IMR-90 (cell line): ENCODE measurements at regions not wholly inside any gene's neighbourhood (a gene's known extent, or its start where the extent isn't known, plus 50 kb on each side); places are given as distances from the start of the nearest gene placed in this dataset.
"Not testable (repeated sequence)": the region's sequence is repeated elsewhere in the genome, so short reads cannot be mapped to it uniquely, and the experiment has no call there.

ENCODE experiments used
- ATAC-seq: fragments of 200-7000 bp; cut with Tn5 transposase; 2 replicates; pipeline ENCODE4 v1.9.1; 2020; ENCODE audit warnings: low read depth, mild to moderate bottlenecking, moderate library complexity
- BruUV-seq: library from RNA; stranded (reverse); fragments of 400-500 nt; replicated peaks from 2 replicates; lab custom pipeline; 2021; lab: Mats Ljungman, UMichigan
- CTCF ChIA-PET: fragments of 300-600 bp; formaldehyde crosslinking; extraction: SDS; loops from one replicate; lab custom pipeline; 2021; ENCODE audit warnings: antibody characterized with exemption; lab: Yijun Ruan, JAX
- POLR2A ChIA-PET: fragments of 300-600 bp; sonication (Branson Sonifier 250); formaldehyde crosslinking; loops from one replicate; lab custom pipeline; 2022; ENCODE audit warnings: antibody characterized with exemption; ENCODE audit not compliant: unreplicated experiment; lab: Charles Lee
- DNase-seq: peaks from one replicate; pipeline ENCODE4 v3.0.0; 2013
- H2AFZ ChIP-seq: replicated peaks from 2 replicates; pipeline ENCODE3; 2013; ENCODE audit warnings: low read length, mild to moderate bottlenecking; ENCODE audit not compliant: poor library complexity
- H2AK5ac ChIP-seq: 2 replicates; pipeline ENCODE4 v1.6.1; 2013; ENCODE audit warnings: low read depth, low read length, inconsistent platforms
- H2AK9ac ChIP-seq: replicated peaks from 2 replicates; pipeline ENCODE3; 2013; ENCODE audit warnings: mild to moderate bottlenecking, low read depth, low read length, moderate library complexity; ENCODE audit not compliant: poor library complexity
- H2BK120ac ChIP-seq: 2 replicates; pipeline ENCODE4 v1.6.1; 2013; ENCODE audit warnings: low read depth, low read length, inconsistent platforms
- H2BK15ac ChIP-seq: 3 replicates; pipeline ENCODE4 v1.6.1; 2013; ENCODE audit warnings: low read depth, low read length, inconsistent platforms
- H2BK20ac ChIP-seq: 2 replicates; pipeline ENCODE4 v1.6.1; 2013; ENCODE audit warnings: low read depth, mild to moderate bottlenecking, inconsistent platforms, low read length, moderate library complexity
- H2BK5ac ChIP-seq: 2 replicates; pipeline ENCODE4 v1.6.1; 2013; ENCODE audit warnings: mild to moderate bottlenecking, low read depth, low read length, inconsistent platforms; ENCODE audit not compliant: poor library complexity, severe bottlenecking
- H3K14ac ChIP-seq: replicated peaks from 2 replicates; pipeline ENCODE4 v1.6.1; 2013; ENCODE audit warnings: low read depth, low read length, inconsistent platforms
- H3K18ac ChIP-seq: 2 replicates; pipeline ENCODE4 v1.6.1; 2013; ENCODE audit warnings: low read depth, low read length, control low read depth
- H3K23ac ChIP-seq: 2 replicates; pipeline ENCODE4 v1.6.1; 2013; ENCODE audit warnings: low read depth, low read length, inconsistent platforms
- H3K27ac ChIP-seq: 2 replicates; pipeline ENCODE4 v1.5.1; 2013; ENCODE audit warnings: mild to moderate bottlenecking, control low read depth, low read length; ENCODE audit not compliant: insufficient read depth
- H3K27me3 ChIP-seq: 2 replicates; pipeline ENCODE4 v1.6.1; 2013; ENCODE audit warnings: low read length; ENCODE audit not compliant: control insufficient read depth, insufficient read depth
- H3K36me3 ChIP-seq: 2 replicates; pipeline ENCODE4 v1.6.1; 2013; ENCODE audit warnings: low read length, mixed read lengths; ENCODE audit not compliant: control insufficient read depth, insufficient read depth
- H3K4ac ChIP-seq: 2 replicates; pipeline ENCODE4 v1.6.1; 2013; ENCODE audit warnings: low read depth, low read length, inconsistent platforms
- H3K4me1 ChIP-seq: 2 replicates; pipeline ENCODE4 v1.6.1; 2013; ENCODE audit warnings: low read length, mixed read lengths; ENCODE audit not compliant: control insufficient read depth, insufficient read depth
- H3K4me2 ChIP-seq: 2 replicates; pipeline ENCODE4 v1.6.1; 2013; ENCODE audit warnings: low read depth, mild to moderate bottlenecking, control low read depth, low read length, moderate library complexity
- H3K4me3 ChIP-seq: 2 replicates; pipeline ENCODE4 v1.5.1; 2013; ENCODE audit warnings: low read depth, mild to moderate bottlenecking, control low read depth, low read length, moderate library complexity; ENCODE audit not compliant: insufficient read depth
- H3K56ac ChIP-seq: 2 replicates; pipeline ENCODE4 v1.6.1; 2013; ENCODE audit warnings: low read length, inconsistent platforms; ENCODE audit not compliant: insufficient read depth; ENCODE audit errors: extremely low read depth
- H3K79me1 ChIP-seq, 2 experiments: 2 replicates each; pipeline ENCODE4 v1.6.1; 2013; ENCODE audit warnings: low read length in 2 of 2, inconsistent platforms in 1 of 2, low read depth in 1 of 2
- H3K9ac ChIP-seq: 2 replicates; pipeline ENCODE4 v1.6.1; 2013; ENCODE audit warnings: low read depth, low read length, control low read depth
- H3K9me1 ChIP-seq: 2 replicates; pipeline ENCODE4 v1.6.1; 2013; ENCODE audit warnings: low read length, inconsistent platforms; ENCODE audit not compliant: insufficient read depth
- H3K9me3 ChIP-seq: 2 replicates; pipeline ENCODE4 v1.6.1; 2013; ENCODE audit warnings: low read length; ENCODE audit not compliant: control insufficient read depth, insufficient read depth
- H4K20me1 ChIP-seq: 2 replicates; pipeline ENCODE4 v1.6.1; 2013; ENCODE audit warnings: low read length, inconsistent platforms; ENCODE audit not compliant: insufficient read depth
- H4K5ac ChIP-seq: 2 replicates; pipeline ENCODE4 v1.6.1; 2013; ENCODE audit warnings: mild to moderate bottlenecking, low read depth, low read length, control low read depth
- H4K8ac ChIP-seq, 2 experiments: 2 replicates each; pipeline ENCODE4 v1.6.1; 2013; ENCODE audit warnings: low read depth in 2 of 2, low read length in 2 of 2, control low read depth in 1 of 2, inconsistent platforms in 1 of 2
- H4K91ac ChIP-seq: 2 replicates; pipeline ENCODE4 v1.6.1; 2013; ENCODE audit warnings: low read depth, low read length, inconsistent platforms; ENCODE audit not compliant: insufficient read depth
- dilution Hi-C: fragments of 300-500 bp; cut with HindIII; formaldehyde crosslinking; loops from one replicate; pipeline ENCODE4 v1.14.3; 2018; ENCODE audit warnings: low sequenced_read_pairs; ENCODE audit not compliant: unreplicated experiment
- in situ Hi-C: fragments of 300-500 bp; cut with MboI; formaldehyde crosslinking; loops from 3 replicates; pipeline ENCODE4 v1.14.3; 2019; ENCODE audit warnings: low sequenced_read_pairs, inconsistent platforms, mixed read lengths
- intact Hi-C: fragments of 100-400 bp; cut with micrococcal nuclease; formaldehyde crosslinking; loops from 2 replicates; pipeline ENCODE4 v1.10.0; 2022

DNA sequence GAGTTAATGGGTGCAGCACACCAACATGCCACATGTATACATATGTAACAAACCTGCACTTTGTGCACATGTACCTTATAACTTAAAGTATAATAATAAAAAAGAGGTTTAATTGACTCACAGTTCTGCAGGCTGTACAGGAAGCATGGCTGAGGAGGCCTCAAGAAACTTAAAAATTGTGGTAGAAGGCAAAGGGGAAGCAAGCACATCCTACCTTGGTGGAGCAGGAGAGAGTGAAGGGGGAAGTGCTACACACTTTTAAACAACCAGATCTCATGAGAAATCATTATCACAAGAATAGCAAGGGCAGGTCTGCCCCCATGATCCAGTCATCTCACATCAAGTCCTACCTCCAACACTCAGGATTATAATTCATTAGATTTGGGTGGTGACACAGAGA lies 463.5 kb downstream of the CSNK1G3 start:
- dilution Hi-C loops, H2AFZ ChIP-seq, H3K14ac ChIP-seq, H2BK15ac ChIP-seq, H3K23ac ChIP-seq, H2AK9ac ChIP-seq, BruUV-seq, H3K4me2 ChIP-seq, H3K4me3 ChIP-seq, H2BK120ac ChIP-seq, H3K36me3 ChIP-seq, H4K20me1 ChIP-seq, H3K27ac ChIP-seq, H3K56ac ChIP-seq, H2BK20ac ChIP-seq, intact Hi-C loops, DNase-seq, H3K9ac ChIP-seq, H4K91ac ChIP-seq, CTCF ChIA-PET, H3K4ac ChIP-seq, H3K27me3 ChIP-seq, H3K9me3 ChIP-seq, H3K4me1 ChIP-seq, H4K5ac ChIP-seq, POLR2A ChIA-PET, H3K79me1 ChIP-seq, H4K8ac ChIP-seq, H2BK5ac ChIP-seq, H2AK5ac ChIP-seq, H3K9me1 ChIP-seq, ATAC-seq, in situ Hi-C loops, H3K18ac ChIP-seq: not testable (repeated sequence)
